Omental fat pad (tissue), 3 donors: ENCODE measurements at regions not wholly inside any gene's neighbourhood (a gene's known extent, or its start where the extent isn't known, plus 50 kb on each side); places are given as distances from the start of the nearest gene placed in this dataset.

Source experiments
- ATAC-seq: fragments of 150-250 bp; one replicate; pipeline ENCODE4 v1.9.1; 2016; ENCODE audit warnings: mild to moderate bottlenecking, moderate library complexity; ENCODE audit not compliant: low FRiP score
- DNase-seq: peaks from one replicate; pipeline ENCODE4 v3.0.0-alpha.2; 2019; ENCODE audit warnings: low spot score
- CTCF ChIP-seq, 3 donors: fragments of 450-650 bp; IDR thresholded peaks; one replicate each; pipeline ENCODE4 v1.5.1; 2016 to 2017; ENCODE audit warnings: antibody characterized with exemption in 3 of 3, mild to moderate bottlenecking in 3 of 3, moderate library complexity in 2 of 3

- DNase-seq (no peak), ATAC-seq (no peak)
- no peak for TF ChIP-seq CTCF (IDR thresholded peaks at IDR 0.05)
These were observed 132.5 kb upstream of the ADARB2 start for GRCh38 chr10:1869861-1870260.

DNA sequence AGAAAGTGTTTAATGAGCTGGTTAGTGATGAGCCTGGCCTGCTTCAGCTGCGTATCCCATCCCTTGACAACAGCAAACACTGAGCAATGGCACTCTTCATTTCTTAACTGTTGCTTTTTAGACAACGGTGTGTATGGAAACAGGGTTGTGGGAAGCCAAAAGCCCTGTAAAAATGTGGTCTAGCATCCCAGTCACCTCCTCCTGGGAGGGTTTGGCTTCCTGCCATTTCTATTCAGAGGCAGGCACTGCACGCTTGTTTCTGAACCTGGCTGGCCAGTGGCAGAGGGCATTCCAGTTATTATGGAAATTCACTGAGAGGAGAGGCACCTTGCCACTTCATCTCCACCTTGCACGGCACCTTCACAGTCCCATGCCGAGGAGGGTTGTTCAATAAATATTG, 123.0 kb upstream of the ADARB2 start:
- no peak for DNase-seq
- no peak for ATAC-seq
- no peak for TF ChIP-seq CTCF (IDR thresholded peaks at IDR 0.05)

DNA sequence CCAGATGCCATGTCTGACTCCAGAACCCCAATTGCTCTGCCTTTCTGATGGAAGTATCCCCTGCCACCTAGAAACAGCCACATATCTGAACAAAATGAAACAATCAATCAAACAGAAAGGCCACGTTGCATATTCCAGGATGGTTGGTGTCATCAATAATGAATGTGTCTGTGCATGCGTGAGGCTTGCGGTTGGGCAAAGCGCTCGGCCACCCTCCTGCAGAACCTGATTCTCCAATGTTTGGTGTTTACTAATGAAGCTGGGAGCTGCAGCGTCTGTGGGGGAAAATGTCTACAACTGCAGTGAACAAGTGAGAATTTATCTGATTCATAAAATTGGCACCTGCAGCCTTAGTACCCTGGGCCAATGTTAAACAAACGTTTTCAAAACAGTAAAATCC, 121.2 kb upstream of the ADARB2 start:
- DNase-seq: no peak
- no peak for ATAC-seq
- TF ChIP-seq CTCF (IDR thresholded peaks at IDR 0.05): no peak

- TF ChIP-seq CTCF (IDR thresholded peaks at IDR 0.05): no peak
- DNase-seq (no peak), ATAC-seq (no peak)
These were observed 120.7 kb upstream of the ADARB2 start for GRCh38 chr10:1858048-1858447.

GRCh38 chr10:1855911-1856310, 118.6 kb upstream of the ADARB2 start:
- ATAC-seq: no peak
- DNase-seq: no peak
- TF ChIP-seq CTCF (IDR thresholded peaks at IDR 0.05): no peak

GRCh38 chr10:1854271-1854670, 116.9 kb upstream of the ADARB2 start:
- ATAC-seq (no peak), DNase-seq (no peak)
- no peak for TF ChIP-seq CTCF (IDR thresholded peaks at IDR 0.05)

DNA sequence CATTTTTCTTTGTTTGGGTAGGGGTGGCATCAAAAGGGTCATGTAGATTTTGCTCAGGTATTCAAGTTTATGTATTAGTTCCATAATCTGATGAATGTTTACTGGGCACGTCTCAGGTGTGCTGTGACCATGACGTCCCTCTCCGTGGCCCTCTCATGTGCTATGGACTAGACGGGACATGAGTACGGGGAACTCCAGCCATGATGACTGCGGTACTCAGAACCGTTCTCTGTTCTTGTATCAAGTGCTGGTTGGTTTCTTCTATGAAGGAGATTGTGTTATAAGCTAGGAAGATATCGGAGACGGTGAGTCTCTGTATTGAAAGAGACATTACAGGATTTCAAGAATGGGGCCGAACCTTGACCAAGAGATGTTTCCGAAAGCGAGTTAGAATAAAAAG, 116.5 kb upstream of the ADARB2 start:
- no peak for ATAC-seq
- TF ChIP-seq CTCF (IDR thresholded peaks at IDR 0.05): no peak
- no peak for DNase-seq
